Mesenchymal stem cell (in vitro differentiated cells and primary cell): ENCODE measurements at regions not wholly inside any gene's neighbourhood (a gene's known extent, or its start where the extent isn't known, plus 50 kb on each side); places are given as distances from the start of the nearest gene placed in this dataset.
A peak's percentile ranks its signal among the peaks of the same experiment; 100 is the strongest.

ENCODE experiments used
- DNase-seq: peaks from one replicate; pipeline ENCODE4 v3.0.0-alpha.2; 2013
- H2AFZ ChIP-seq: one replicate; pipeline ENCODE4 v1.6.1; 2013; ENCODE audit warnings: low read depth, mild to moderate bottlenecking, control low read depth, inconsistent platforms, low read length, moderate library complexity
- H2AK5ac ChIP-seq: 2 replicates; pipeline ENCODE4 v1.6.1; 2013; ENCODE audit warnings: low read length, moderate library complexity, mild to moderate bottlenecking, inconsistent platforms; ENCODE audit not compliant: severe bottlenecking
- H2BK120ac ChIP-seq: one replicate; pipeline ENCODE4 v1.6.1; 2013; ENCODE audit warnings: low read depth, mild to moderate bottlenecking, inconsistent platforms, low read length, moderate library complexity
- H2BK12ac ChIP-seq, 2 experiments: one replicate each; pipeline ENCODE4 v1.6.1; 2013; ENCODE audit warnings: inconsistent platforms in 2 of 2, low read length in 2 of 2, mild to moderate bottlenecking in 2 of 2, moderate library complexity in 2 of 2, control low read depth in 1 of 2
- H2BK15ac ChIP-seq: one replicate; pipeline ENCODE4 v1.6.1; 2013; ENCODE audit warnings: mild to moderate bottlenecking, low read depth, inconsistent platforms; ENCODE audit not compliant: poor library complexity, severe bottlenecking
- H2BK5ac ChIP-seq: 2 replicates; pipeline ENCODE4 v1.6.1; 2013; ENCODE audit warnings: low read depth, mild to moderate bottlenecking, low read length, control low read depth, inconsistent platforms; ENCODE audit not compliant: poor library complexity, severe bottlenecking
- H3K14ac ChIP-seq, 2 experiments: one replicate each; pipeline ENCODE4 v1.6.1; 2013; ENCODE audit warnings: inconsistent platforms in 2 of 2, low read length in 2 of 2, control low read depth in 1 of 2, mild to moderate bottlenecking in 1 of 2, moderate library complexity in 1 of 2
- H3K18ac ChIP-seq, 2 experiments: one replicate each; pipeline ENCODE4 v1.6.1; 2013; ENCODE audit warnings: inconsistent platforms in 2 of 2, low read length in 2 of 2, control low read depth in 1 of 2, low read depth in 1 of 2, mild to moderate bottlenecking in 1 of 2
- H3K23ac ChIP-seq, 2 experiments: one replicate each; pipeline ENCODE4 v1.6.1; 2013; ENCODE audit warnings: inconsistent platforms in 2 of 2, low read length in 2 of 2, mild to moderate bottlenecking in 2 of 2, moderate library complexity in 2 of 2, control low read depth in 1 of 2
- H3K27ac ChIP-seq: 2 replicates; pipeline ENCODE4 v1.5.1; 2013; ENCODE audit warnings: mild to moderate bottlenecking, moderate library complexity, low read length, control low read depth, inconsistent platforms; ENCODE audit not compliant: poor library complexity, severe bottlenecking
- H3K27me3 ChIP-seq, 2 experiments: 2 replicates each; pipeline versions ENCODE4 v1.6.1 to v1.7.0; 2013; ENCODE audit warnings: low read length in 2 of 2, mild to moderate bottlenecking in 2 of 2, moderate library complexity in 2 of 2, control low read depth in 1 of 2, inconsistent platforms in 1 of 2; ENCODE audit not compliant: control insufficient read depth in 1 of 2, insufficient read depth in 1 of 2
- H3K36me3 ChIP-seq, 2 experiments: 2 replicates each; pipeline versions ENCODE4 v1.6.1 to v1.7.0; 2013; ENCODE audit warnings: low read length in 2 of 2, control low read depth in 1 of 2, inconsistent platforms in 1 of 2, low read depth in 1 of 2, mild to moderate bottlenecking in 1 of 2; ENCODE audit not compliant: insufficient read depth in 2 of 2, control insufficient read depth in 1 of 2
- H3K4ac ChIP-seq, 2 experiments: one replicate each; pipeline ENCODE4 v1.6.1; 2013; ENCODE audit warnings: inconsistent platforms in 2 of 2, low read length in 2 of 2, mild to moderate bottlenecking in 2 of 2, moderate library complexity in 2 of 2, control low read depth in 1 of 2, low read depth in 1 of 2
- H3K4me1 ChIP-seq: 2 replicates; pipeline ENCODE4 v1.6.1; 2013; ENCODE audit warnings: low read depth, low read length, control low read depth; ENCODE audit not compliant: control insufficient read depth, insufficient read depth
- H3K4me2 ChIP-seq: 2 replicates; pipeline ENCODE4 v1.6.1; 2013; ENCODE audit warnings: low read length, mild to moderate bottlenecking, inconsistent platforms; ENCODE audit not compliant: poor library complexity, severe bottlenecking
- H3K4me3 ChIP-seq, 2 experiments: 2 replicates each; pipeline versions ENCODE4 v1.5.1 to v1.7.0; 2013; ENCODE audit warnings: low read length in 2 of 2, mild to moderate bottlenecking in 2 of 2, control low read depth in 1 of 2, low read depth in 1 of 2; ENCODE audit not compliant: insufficient read depth in 1 of 2
- H3K79me1 ChIP-seq: replicated peaks from 2 replicates; pipeline ENCODE4 v1.6.1; 2013; ENCODE audit warnings: mild to moderate bottlenecking, control low read depth, low read length, inconsistent platforms; ENCODE audit not compliant: poor library complexity, severe bottlenecking
- H3K9ac ChIP-seq: 2 replicates; pipeline ENCODE4 v1.7.0; 2013; ENCODE audit warnings: mild to moderate bottlenecking, low read length, moderate library complexity
- H3K9me3 ChIP-seq: 2 replicates; pipeline ENCODE4 v1.7.0; 2013; ENCODE audit warnings: mild to moderate bottlenecking, low read length; ENCODE audit not compliant: control insufficient read depth
- H4K8ac ChIP-seq: one replicate; pipeline ENCODE4 v1.6.1; 2013; ENCODE audit warnings: inconsistent platforms, mild to moderate bottlenecking, low read length, moderate library complexity
- H4K91ac ChIP-seq: one replicate; pipeline ENCODE4 v1.6.1; 2013; ENCODE audit warnings: mild to moderate bottlenecking, low read length, inconsistent platforms
- WGBS: methylation state at CpG from one replicate; pipeline ENCODE4 v1.1.7; 2013; ENCODE audit warnings: mixed read lengths; 5-methylcytosine and 5-hydroxymethylcytosine counted together

DNA sequence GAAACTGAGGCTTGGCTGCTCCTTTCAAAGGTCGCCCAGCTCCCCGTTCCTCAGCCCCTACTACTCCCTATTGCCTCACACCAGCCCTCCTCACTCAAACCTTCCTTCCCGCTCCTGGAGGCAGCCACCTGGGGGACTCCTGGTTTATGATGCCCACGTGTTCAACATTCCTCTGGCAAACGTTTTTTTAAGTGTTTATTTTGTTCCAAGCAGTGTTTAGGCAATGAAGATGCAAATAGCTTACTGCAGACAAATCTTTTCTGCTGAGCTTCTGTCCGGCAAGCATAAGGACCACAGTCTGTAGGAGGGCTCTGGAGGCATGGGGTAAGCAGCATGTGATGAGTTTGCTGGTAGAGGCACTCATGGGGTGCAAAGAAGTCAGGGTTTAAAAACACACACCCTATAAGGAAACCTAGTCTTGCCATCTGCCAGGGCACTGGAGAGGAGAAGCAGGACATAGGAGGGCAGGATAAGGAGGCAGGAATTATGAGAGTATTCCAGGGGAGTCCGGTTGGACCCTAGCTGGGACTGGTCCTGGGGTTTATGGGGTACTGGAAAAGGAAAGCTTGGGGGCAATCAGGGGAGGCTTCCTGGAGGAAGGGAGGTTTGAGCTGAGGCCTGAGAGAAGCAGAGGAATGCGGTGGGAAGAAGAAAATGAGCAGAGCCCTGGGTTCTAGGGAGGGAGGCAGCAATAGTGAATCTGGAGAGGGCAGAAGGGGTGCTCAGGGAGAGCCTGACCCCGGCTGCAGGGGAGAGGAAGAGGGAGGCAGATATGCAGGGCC, 123.3 kb downstream of the NCOR2 start:
- Histone ChIP-seq H3K23ac (no peak overlapping the region), H3K4me1 (peaks cover 45% of the 10 kb centered on the region), H3K4me3 (no peak overlapping the region), H3K4me2 (no peak overlapping the region), H3K9me3 (no peaks in the 10 kb centered on the region), H3K36me3 (peaks cover 70 to 77% of the 10 kb centered on the region in 2 experiments), H4K8ac (peak overlapping the region; percentile 53), H3K79me1 (peaks cover 41% of the 10 kb centered on the region), H3K27me3 (no peaks in the 10 kb centered on the region), H3K18ac (peak overlapping the region; percentile 48 to 79), H3K14ac (peak overlapping the region in 1 of 2 experiments; percentile 21), H2BK12ac (peak overlapping the region in 1 of 2 experiments; percentile 70), H2BK120ac (no peak overlapping the region), H4K91ac (peak overlapping the region; percentile 72), H3K9ac (no peak overlapping the region), H3K27ac (peak overlapping the region; percentile 6), H2BK5ac (no peak overlapping the region), H3K4ac (peak overlapping the region in 1 of 2 experiments; percentile 24), H2AFZ (no peak overlapping the region), H2BK15ac (peak overlapping the region; percentile 29), H2AK5ac (peak overlapping the region; percentile 58)
- peak; percentile 65 for DNase-seq
- 64% methylated on average over 9 of the region's 9 CpGs for WGBS

- H3K36me3 ChIP-seq: peaks cover 58 to 71% of the 10 kb centered on the region in 2 experiments
- H2AFZ ChIP-seq: no peak overlapping the region
- no peak overlapping the region for H2BK120ac ChIP-seq
- no peak overlapping the region for H3K23ac ChIP-seq
- H3K27me3 ChIP-seq: no peaks in the 10 kb centered on the region
- H3K4me3 ChIP-seq: no peak overlapping the region
- H3K18ac ChIP-seq: peak overlapping the region in 1 of 2 experiments; percentile 80
- no peak overlapping the region for H4K91ac ChIP-seq
- no peaks in the 10 kb centered on the region for H3K9me3 ChIP-seq
- peaks cover 42% of the 10 kb centered on the region for H3K4me1 ChIP-seq
- DNase-seq: no peak
- no peak overlapping the region for H3K4me2 ChIP-seq
- H2BK12ac ChIP-seq: peak overlapping the region; percentile 75 to 80
- peak overlapping the region; percentile 45 for H4K8ac ChIP-seq
- no peak overlapping the region for H3K9ac ChIP-seq
- H3K4ac ChIP-seq: no peak overlapping the region
- H2BK15ac ChIP-seq: peak overlapping the region; percentile 53
- 96% methylated on average over 29 of the region's 29 CpGs for WGBS
- no peak overlapping the region for H3K27ac ChIP-seq
- H2AK5ac ChIP-seq: peak overlapping the region; percentile 36
- peaks cover 32% of the 10 kb centered on the region for H3K79me1 ChIP-seq
- H3K14ac ChIP-seq: no peak overlapping the region
- H2BK5ac ChIP-seq: no peak overlapping the region
These were observed 124.5 kb downstream of the NCOR2 start for GRCh38 chr12:124442772-124443445.

GRCh38 chr12:124442281-124442680, 125.1 kb downstream of the NCOR2 start:
- H3K9ac ChIP-seq: no peak overlapping the region
- peak overlapping the region; percentile 53 for H2AK5ac ChIP-seq
- H3K79me1 ChIP-seq: peaks cover 32% of the 10 kb centered on the region
- H3K23ac ChIP-seq: no peak overlapping the region
- H3K27ac ChIP-seq: peak overlapping the region; percentile 79
- H4K8ac ChIP-seq: no peak overlapping the region
- H3K14ac ChIP-seq: no peak overlapping the region
- H3K4me1 ChIP-seq: peaks cover 42% of the 10 kb centered on the region
- no peak overlapping the region for H2AFZ ChIP-seq
- no peaks in the 10 kb centered on the region for H3K9me3 ChIP-seq
- no peak overlapping the region for H3K4ac ChIP-seq
- no peak overlapping the region for H3K4me2 ChIP-seq
- no peaks in the 10 kb centered on the region for H3K27me3 ChIP-seq
- no peak overlapping the region for H3K4me3 ChIP-seq
- no peak overlapping the region for H3K18ac ChIP-seq
- 80% methylated on average over 3 of the region's 6 CpGs for WGBS
- no peak overlapping the region for H2BK120ac ChIP-seq
- no peak overlapping the region for H2BK15ac ChIP-seq
- DNase-seq: no peak
- peaks cover 58 to 73% of the 10 kb centered on the region in 2 experiments for H3K36me3 ChIP-seq
- peak overlapping the region in 1 of 2 experiments; percentile 30 for H2BK12ac ChIP-seq
- H2BK5ac ChIP-seq: no peak overlapping the region
- H4K91ac ChIP-seq: no peak overlapping the region
